ENCODE measurements at regions not wholly inside any gene's neighbourhood (a gene's known extent, or its start where the extent isn't known, plus 50 kb on each side); places are given as distances from the start of the nearest gene placed in this dataset.

DNA sequence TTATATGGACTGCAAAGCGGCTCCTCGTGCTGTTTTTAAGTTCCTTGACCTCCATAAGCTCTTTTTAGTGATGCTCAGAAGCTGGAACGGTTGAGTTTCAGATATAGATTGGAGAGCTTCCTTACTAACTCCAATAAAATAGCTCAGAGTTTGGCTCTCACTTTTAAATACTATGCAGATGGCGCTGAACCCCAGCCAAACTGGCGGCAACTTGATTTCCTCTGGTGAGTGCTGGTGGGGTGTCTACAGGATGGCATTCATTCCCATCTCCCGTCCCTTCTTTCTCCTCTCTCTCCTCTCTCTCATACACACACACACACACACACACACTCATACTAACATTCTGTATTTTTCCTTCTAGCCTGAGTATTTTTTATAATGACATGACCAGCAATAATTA lies 346.3 kb downstream of the ETNK1 start:
- Histone ChIP-seq H3K9me3 (ENCODE audit: low read length) (no peaks in the 10 kb centered on the region), H3K27ac (ENCODE audit: low read depth, low read length, poor library complexity, severe bottlenecking) (no peak overlapping the region), H3K79me2 (ENCODE audit: insufficient read depth, low read depth, low read length) (no peaks in the 10 kb centered on the region), H3K4me2 (ENCODE audit: low read length) (no peak overlapping the region), H4K20me1 (ENCODE audit: insufficient read depth, low read length) (no peaks in the 10 kb centered on the region), H3K4me3 (ENCODE audit: low read depth, low read length, poor library complexity, severe bottlenecking) (no peak overlapping the region), H3K36me3 (ENCODE audit: insufficient read depth, low read length) (no peaks in the 10 kb centered on the region), H2AFZ (ENCODE audit: low read length) (no peak overlapping the region), H3K9me2 (ENCODE audit: insufficient read depth, low read length) (no peaks in the 10 kb centered on the region; the same call in 1 of the 2 replicates), H3K4me1 (ENCODE audit: insufficient read depth, low read length, poor library complexity, severe bottlenecking) (no peaks in the 10 kb centered on the region)
- intact Hi-C loops (cut with micrococcal nuclease; ENCODE audit: unreplicated experiment), result no loop called here
- ChIA-PET POLR2A (no interaction called here), CTCF (ENCODE audit: unreplicated experiment) (no interaction called here)
- BruUV-seq (replicated peaks), result no TSS peak
- TF ChIP-seq EZH2phosphoT487 (IDR thresholded peaks at IDR 0.05; ENCODE audit: borderline replicate concordance, low read depth, low read length), result no peak
- TF ChIP-seq, protein P1, sequence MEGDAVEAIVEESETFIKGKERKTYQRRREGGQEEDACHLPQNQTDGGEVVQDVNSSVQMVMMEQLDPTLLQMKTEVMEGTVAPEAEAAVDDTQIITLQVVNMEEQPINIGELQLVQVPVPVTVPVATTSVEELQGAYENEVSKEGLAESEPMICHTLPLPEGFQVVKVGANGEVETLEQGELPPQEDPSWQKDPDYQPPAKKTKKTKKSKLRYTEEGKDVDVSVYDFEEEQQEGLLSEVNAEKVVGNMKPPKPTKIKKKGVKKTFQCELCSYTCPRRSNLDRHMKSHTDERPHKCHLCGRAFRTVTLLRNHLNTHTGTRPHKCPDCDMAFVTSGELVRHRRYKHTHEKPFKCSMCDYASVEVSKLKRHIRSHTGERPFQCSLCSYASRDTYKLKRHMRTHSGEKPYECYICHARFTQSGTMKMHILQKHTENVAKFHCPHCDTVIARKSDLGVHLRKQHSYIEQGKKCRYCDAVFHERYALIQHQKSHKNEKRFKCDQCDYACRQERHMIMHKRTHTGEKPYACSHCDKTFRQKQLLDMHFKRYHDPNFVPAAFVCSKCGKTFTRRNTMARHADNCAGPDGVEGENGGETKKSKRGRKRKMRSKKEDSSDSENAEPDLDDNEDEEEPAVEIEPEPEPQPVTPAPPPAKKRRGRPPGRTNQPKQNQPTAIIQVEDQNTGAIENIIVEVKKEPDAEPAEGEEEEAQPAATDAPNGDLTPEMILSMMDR (conservative IDR thresholded peaks at IDR 0.05; ENCODE audit: low read length), result no peak
- no peak for DNase-seq (ENCODE audit: low spot score)

DNA sequence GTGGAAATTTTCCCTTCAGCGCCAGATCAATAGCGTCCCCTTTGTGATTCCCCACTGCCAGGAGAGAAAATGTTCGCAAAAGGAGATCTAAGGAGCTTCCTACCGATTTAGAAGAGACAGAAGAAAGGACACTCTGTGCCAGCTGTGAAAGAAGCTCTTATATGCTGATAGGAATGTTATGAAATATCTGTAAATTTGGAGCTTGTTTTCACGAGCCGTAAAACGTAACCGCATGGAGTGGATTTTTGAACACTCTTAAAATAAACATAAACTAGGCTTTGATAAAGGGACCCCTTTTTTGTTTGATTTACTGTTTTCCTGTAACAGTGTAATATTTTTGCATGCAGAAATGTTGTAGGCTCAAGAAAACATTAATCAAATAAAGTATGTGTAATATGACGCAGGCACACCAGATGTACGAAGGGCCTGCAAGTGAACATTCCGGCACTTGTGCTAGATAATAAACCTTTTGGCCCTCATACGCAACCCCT lies 346.8 kb downstream of the ETNK1 start:
- Histone ChIP-seq H4K20me1 (ENCODE audit: insufficient read depth, low read length) (no peaks in the 10 kb centered on the region), H3K27ac (ENCODE audit: low read depth, low read length, poor library complexity, severe bottlenecking) (no peak overlapping the region), H3K9me3 (ENCODE audit: low read length) (no peaks in the 10 kb centered on the region), H3K36me3 (ENCODE audit: insufficient read depth, low read length) (no peaks in the 10 kb centered on the region), H3K4me2 (ENCODE audit: low read length) (no peak overlapping the region), H3K9me2 (ENCODE audit: insufficient read depth, low read length) (no peaks in the 10 kb centered on the region; the same call in 1 of the 2 replicates), H3K4me1 (ENCODE audit: insufficient read depth, low read length, poor library complexity, severe bottlenecking) (no peaks in the 10 kb centered on the region), H2AFZ (ENCODE audit: low read length) (no peak overlapping the region), H3K4me3 (ENCODE audit: low read depth, low read length, poor library complexity, severe bottlenecking) (no peak overlapping the region), H3K79me2 (ENCODE audit: insufficient read depth, low read depth, low read length) (no peaks in the 10 kb centered on the region)
- no peak for TF ChIP-seq EZH2phosphoT487 (IDR thresholded peaks at IDR 0.05; ENCODE audit: borderline replicate concordance, low read depth, low read length)
- TF ChIP-seq, protein P1 (conservative IDR thresholded peaks at IDR 0.05; ENCODE audit: low read length), result no peak
- DNase-seq (ENCODE audit: low spot score), result no peak
- CTCF ChIA-PET (ENCODE audit: unreplicated experiment), result no interaction called here
- POLR2A ChIA-PET, result no interaction called here
- intact Hi-C loops (cut with micrococcal nuclease; ENCODE audit: unreplicated experiment), result no loop called here
- no TSS peak for BruUV-seq (replicated peaks)

DNA sequence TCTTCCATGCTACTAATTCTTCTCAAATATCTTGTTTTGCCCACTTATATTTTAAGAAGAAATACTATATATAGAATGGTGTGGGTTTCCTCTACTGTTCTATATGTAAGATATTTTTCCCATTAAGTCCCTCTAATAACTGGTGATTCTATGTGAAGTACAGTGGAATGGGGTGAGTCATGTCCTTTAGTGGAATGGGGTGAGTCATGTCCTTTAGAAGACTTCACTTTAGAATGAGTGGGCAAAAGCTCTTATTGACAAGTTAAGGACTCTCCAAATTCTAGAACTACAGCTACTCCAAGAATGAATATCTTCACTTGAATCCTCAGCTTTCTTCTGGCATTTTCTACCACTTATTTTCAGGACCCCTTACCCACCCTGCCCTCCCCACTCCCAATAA lies 349.9 kb downstream of the ETNK1 start:
- POLR2A ChIA-PET, result no interaction called here
- Histone ChIP-seq H4K20me1 (ENCODE audit: insufficient read depth, low read length) (no peaks in the 10 kb centered on the region), H3K4me2 (ENCODE audit: low read length) (no peak overlapping the region), H3K4me1 (ENCODE audit: insufficient read depth, low read length, poor library complexity, severe bottlenecking) (no peaks in the 10 kb centered on the region), H3K9me2 (ENCODE audit: insufficient read depth, low read length) (no peaks in the 10 kb centered on the region; the same call in 1 of the 2 replicates), H3K36me3 (ENCODE audit: insufficient read depth, low read length) (no peaks in the 10 kb centered on the region), H3K4me3 (ENCODE audit: low read depth, low read length, poor library complexity, severe bottlenecking) (no peak overlapping the region), H3K9me3 (ENCODE audit: low read length) (no peaks in the 10 kb centered on the region), H3K79me2 (ENCODE audit: insufficient read depth, low read depth, low read length) (no peaks in the 10 kb centered on the region), H3K27ac (ENCODE audit: low read depth, low read length, poor library complexity, severe bottlenecking) (no peak overlapping the region), H2AFZ (ENCODE audit: low read length) (no peak overlapping the region)
- TF ChIP-seq, protein P1 (conservative IDR thresholded peaks at IDR 0.05; ENCODE audit: low read length), result no peak
- TF ChIP-seq EZH2phosphoT487 (IDR thresholded peaks at IDR 0.05; ENCODE audit: borderline replicate concordance, low read depth, low read length), result no peak
- CTCF ChIA-PET (ENCODE audit: unreplicated experiment), result no interaction called here
- no peak for DNase-seq (ENCODE audit: low spot score)
- no TSS peak for BruUV-seq (replicated peaks)
- intact Hi-C loops (cut with micrococcal nuclease; ENCODE audit: unreplicated experiment), result no loop called here
